ENCODE measurements at regions not wholly inside any gene's neighbourhood (a gene's known extent, or its start where the extent isn't known, plus 50 kb on each side); places are given as distances from the start of the nearest gene placed in this dataset.

- Histone ChIP-seq H2AFZ (ENCODE audit: low read length) (no peak overlapping the region), H4K91ac (replicated peaks; ENCODE audit: insufficient read length, low read length) (no peak overlapping the region), H2BK5ac (ENCODE audit: low read depth, low read length) (no peak overlapping the region), H2BK120ac (replicated peaks; ENCODE audit: low read depth, low read length) (no peak overlapping the region), H3K27ac (ENCODE audit: low read depth, low read length) (no peak overlapping the region), H2BK20ac (ENCODE audit: low read length) (no peak overlapping the region), H3K23ac (ENCODE audit: insufficient read length) (no peak overlapping the region), H3K4me2 (ENCODE audit: insufficient read depth in 1 of 2, low read depth in 2 of 2, low read length in 2 of 2) (no peak overlapping the region), H3K23me2 (ENCODE audit: low read depth, low read length) (no peaks in the 10 kb centered on the region), H2BK15ac (ENCODE audit: low read length) (no peak overlapping the region), H3K4ac (replicated peaks; ENCODE audit: insufficient read length, low read depth, low read length) (no peak overlapping the region), H3K79me2 (ENCODE audit: control insufficient read depth in 1 of 2, insufficient read depth in 2 of 2, low read length in 2 of 2) (no peaks in the 10 kb centered on the region), H3K18ac (ENCODE audit: extremely low read depth, low read length) (no peak overlapping the region), H3K4me3 (ENCODE audit: extremely low read depth in 1 of 4, insufficient read depth in 2 of 4, low read depth in 3 of 4, low read length in 4 of 4) (no peak overlapping the region), H3K4me1 (replicated peaks in 1 of 4; ENCODE audit: control insufficient read depth in 3 of 4, insufficient read depth in 4 of 4, low read length in 3 of 4) (no peaks in the 10 kb centered on the region), H4K20me1 (replicated peaks in 1 of 2; ENCODE audit: control insufficient read depth in 1 of 2, insufficient read depth in 2 of 2, low read length in 2 of 2) (no peaks in the 10 kb centered on the region), H3K9me3 (ENCODE audit: insufficient read depth in 2 of 2, low read depth in 1 of 2, low read length in 1 of 2) (no peaks in the 10 kb centered on the region), H4K5ac (ENCODE audit: insufficient read length, low read depth, low read length) (no peak overlapping the region), H2BK12ac (ENCODE audit: low read depth, low read length) (no peak overlapping the region), H3K27me3 (replicated peaks in 1 of 4; ENCODE audit: control insufficient read depth in 3 of 4, extremely low read depth in 1 of 4, insufficient read depth in 3 of 4, low read length in 3 of 4) (no peaks in the 10 kb centered on the region), H2AK5ac (ENCODE audit: low read depth, low read length) (no peak overlapping the region), H3K36me3 (ENCODE audit: control insufficient read depth in 2 of 4, insufficient read depth in 4 of 4, low read length in 3 of 4) (no peaks in the 10 kb centered on the region), H3K9ac (replicated peaks in 1 of 4; ENCODE audit: extremely low read depth in 1 of 4, low read depth in 3 of 4, low read length in 3 of 4) (no peak overlapping the region), H3K56ac (replicated peaks; ENCODE audit: insufficient read length, low read depth, low read length) (no peak overlapping the region), H3K14ac (ENCODE audit: insufficient read length) (no peak overlapping the region), H3K79me1 (ENCODE audit: low read depth, low read length) (no peaks in the 10 kb centered on the region), H4K8ac (ENCODE audit: extremely low read depth, insufficient read depth, low read length) (no peak overlapping the region)
- CTCF ChIA-PET (ENCODE audit: partially characterized antibody) = interaction anchor here (0.6 kb wide), 1 partner anchor 442 kb away, joined by 3 read pairs; no protein-coding TSS in a partner anchor
- FAIRE-seq = no peak
- POLR2A ChIA-PET (ENCODE audit: partially characterized antibody) = no interaction called here
- TF ChIP-seq TEAD4 (IDR thresholded peaks at IDR 0.05; ENCODE audit: low read depth, low read length) = no peak
- TF ChIP-seq MAX (IDR thresholded peaks at IDR 0.05) = no peak
- DNase-seq (ENCODE audit: low read depth in 1 of 2, low spot score in 2 of 2) = no peak
Observed at GRCh38 chr5:89181546-89181945, 298.6 kb upstream of the MEF2C start.
